HUES48 (cell line): ENCODE measurements at regions not wholly inside any gene's neighbourhood (a gene's known extent, or its start where the extent isn't known, plus 50 kb on each side); places are given as distances from the start of the nearest gene placed in this dataset.

Source experiments
- H3K27ac ChIP-seq: one replicate; pipeline ENCODE4 v1.7.0; 2013; ENCODE audit warnings: low read depth, low read length, inconsistent platforms
- H3K27me3 ChIP-seq: 2 replicates; pipeline ENCODE4 v1.6.1; 2013; ENCODE audit warnings: mild to moderate bottlenecking, low read length; ENCODE audit not compliant: control insufficient read depth, insufficient read depth
- H3K36me3 ChIP-seq: 2 replicates; pipeline ENCODE4 v1.6.1; 2013; ENCODE audit warnings: low read length; ENCODE audit not compliant: control insufficient read depth, insufficient read depth
- H3K4me1 ChIP-seq: 2 replicates; pipeline ENCODE4 v1.6.1; 2013; ENCODE audit warnings: mild to moderate bottlenecking, low read length; ENCODE audit not compliant: control insufficient read depth, insufficient read depth
- H3K4me3 ChIP-seq: 2 replicates; pipeline ENCODE4 v1.5.1; 2013; ENCODE audit warnings: mild to moderate bottlenecking, low read depth, low read length
- H3K9ac ChIP-seq: 2 replicates; pipeline ENCODE4 v1.6.1; 2013; ENCODE audit warnings: mild to moderate bottlenecking, low read depth, low read length, moderate library complexity
- H3K9me3 ChIP-seq: 2 replicates; pipeline ENCODE4 v1.6.1; 2013; ENCODE audit warnings: low read length; ENCODE audit not compliant: control insufficient read depth, insufficient read depth

DNA sequence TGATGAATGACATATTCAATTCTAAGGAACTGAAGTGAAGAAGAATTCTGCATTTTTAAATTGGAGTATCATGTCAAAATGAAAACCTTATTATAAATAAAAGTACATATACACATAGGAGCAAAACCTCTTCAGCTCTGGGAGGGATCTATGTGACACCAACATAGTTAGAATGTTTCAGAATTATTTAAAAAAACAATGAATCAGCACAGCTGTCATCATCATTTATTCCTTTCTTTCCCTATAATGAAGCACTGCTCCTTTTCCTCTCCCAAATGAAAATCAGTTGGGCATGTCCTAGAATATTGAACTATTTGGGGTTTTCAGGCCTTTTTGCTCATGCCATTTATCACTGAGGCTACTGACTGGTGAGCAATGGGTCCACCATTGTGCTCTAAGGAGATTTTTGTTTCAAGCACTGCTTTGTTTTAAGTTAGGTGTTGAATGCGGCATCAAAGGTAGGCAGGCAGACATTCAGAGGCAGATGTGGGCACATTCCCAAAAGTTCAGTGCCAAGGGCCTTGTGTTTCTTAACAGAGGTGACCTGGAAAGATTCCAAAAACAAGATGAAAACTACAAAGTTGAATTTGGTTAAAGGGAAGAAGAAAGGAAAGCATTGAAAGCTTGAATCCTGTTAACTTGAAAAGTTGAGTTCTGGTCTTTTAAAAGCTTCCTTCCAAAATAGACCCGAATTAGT is 126.4 kb upstream of the ADAMTSL1 start:
- no peak overlapping the region for H3K4me3 ChIP-seq
- H3K9ac ChIP-seq = no peak overlapping the region
- H3K36me3 ChIP-seq = no peaks in the 10 kb centered on the region
- no peak overlapping the region for H3K27ac ChIP-seq
- H3K9me3 ChIP-seq = no peaks in the 10 kb centered on the region
- H3K4me1 ChIP-seq = no peaks in the 10 kb centered on the region
- no peaks in the 10 kb centered on the region for H3K27me3 ChIP-seq

- Histone ChIP-seq H3K27ac (no peak overlapping the region), H3K4me1 (no peaks in the 10 kb centered on the region), H3K4me3 (no peak overlapping the region), H3K9me3 (no peaks in the 10 kb centered on the region), H3K27me3 (no peaks in the 10 kb centered on the region), H3K9ac (no peak overlapping the region), H3K36me3 (no peaks in the 10 kb centered on the region)
These were observed 125.9 kb upstream of the ADAMTSL1 start for GRCh38 chr9:18348083-18348475.

- Histone ChIP-seq H3K4me3 (no peak overlapping the region), H3K27me3 (no peaks in the 10 kb centered on the region)
These were observed 124.4 kb upstream of the ADAMTSL1 start for GRCh38 chr9:18349530-18349929.

DNA sequence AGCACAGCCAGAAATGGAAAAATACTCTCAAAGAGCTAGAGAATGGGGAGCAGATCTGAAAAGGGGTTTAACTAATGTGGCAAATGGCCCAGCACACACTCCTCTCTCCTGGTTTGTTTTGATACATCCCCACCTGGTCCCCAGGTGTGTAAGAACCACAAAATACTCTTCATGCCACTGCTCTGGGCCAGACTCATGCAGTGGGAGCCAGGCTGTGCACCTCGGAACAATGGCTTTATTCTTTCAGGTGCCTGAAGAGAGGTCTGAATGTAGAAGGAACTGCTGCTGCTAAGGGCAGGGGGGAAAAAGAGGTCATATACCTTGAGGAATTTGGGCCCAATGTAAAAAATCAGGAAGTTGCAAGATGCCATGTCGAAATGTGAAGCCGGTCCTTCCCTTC is 123.9 kb upstream of the ADAMTSL1 start:
- no peaks in the 10 kb centered on the region for H3K27me3 ChIP-seq
- H3K4me1 ChIP-seq = no peaks in the 10 kb centered on the region
- no peaks in the 10 kb centered on the region for H3K36me3 ChIP-seq
- no peak overlapping the region for H3K27ac ChIP-seq
- no peaks in the 10 kb centered on the region for H3K9me3 ChIP-seq
- H3K9ac ChIP-seq = no peak overlapping the region
- no peak overlapping the region for H3K4me3 ChIP-seq

More at GRCh38 chr9:18349530-18349929, 124.4 kb upstream of the ADAMTSL1 start:
- H3K27ac ChIP-seq = no peak overlapping the region
- no peaks in the 10 kb centered on the region for H3K36me3 ChIP-seq
- H3K9me3 ChIP-seq = no peaks in the 10 kb centered on the region
- H3K4me1 ChIP-seq = no peaks in the 10 kb centered on the region
- H3K9ac ChIP-seq = no peak overlapping the region

GRCh38 chr9:18350995-18351595 is 122.9 kb upstream of the ADAMTSL1 start:
- no peak overlapping the region for H3K9ac ChIP-seq

GRCh38 chr9:18352711-18353110 is 121.2 kb upstream of the ADAMTSL1 start:
- no peak overlapping the region for H3K27ac ChIP-seq
- H3K9me3 ChIP-seq = no peaks in the 10 kb centered on the region
- no peak overlapping the region for H3K9ac ChIP-seq
- H3K36me3 ChIP-seq = no peaks in the 10 kb centered on the region
- no peak overlapping the region for H3K4me3 ChIP-seq
- H3K27me3 ChIP-seq = no peaks in the 10 kb centered on the region
- H3K4me1 ChIP-seq = no peaks in the 10 kb centered on the region

More at GRCh38 chr9:18350995-18351595, 122.9 kb upstream of the ADAMTSL1 start:
- Histone ChIP-seq H3K4me1 (no peaks in the 10 kb centered on the region), H3K4me3 (no peak overlapping the region), H3K27ac (no peak overlapping the region), H3K36me3 (no peaks in the 10 kb centered on the region), H3K27me3 (no peaks in the 10 kb centered on the region), H3K9me3 (no peaks in the 10 kb centered on the region)

GRCh38 chr9:18353473-18353872 is 120.5 kb upstream of the ADAMTSL1 start:
- H3K36me3 ChIP-seq = no peaks in the 10 kb centered on the region

DNA sequence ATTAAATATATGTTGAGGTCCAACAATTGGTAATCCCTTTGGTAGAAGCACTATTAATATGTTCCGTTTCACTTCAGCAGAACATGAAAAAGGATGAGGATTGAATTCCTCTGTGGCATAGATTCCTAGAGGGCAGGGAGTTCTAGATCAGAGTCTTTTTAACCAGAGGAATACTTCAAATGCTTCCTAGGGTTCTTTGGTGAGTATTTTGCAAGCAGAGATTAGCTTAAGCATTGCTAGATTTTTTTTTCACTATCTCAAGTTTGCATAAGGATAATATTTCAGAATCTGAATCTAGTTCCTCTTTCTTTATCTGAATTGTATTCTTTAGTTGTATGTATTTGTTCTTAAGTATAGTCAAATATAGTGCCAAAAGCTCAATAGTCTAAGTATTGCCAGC is 116.6 kb upstream of the ADAMTSL1 start:
- Histone ChIP-seq H3K36me3 (no peaks in the 10 kb centered on the region), H3K27ac (no peak overlapping the region), H3K4me3 (no peak overlapping the region), H3K9ac (no peak overlapping the region), H3K9me3 (no peaks in the 10 kb centered on the region), H3K4me1 (no peaks in the 10 kb centered on the region), H3K27me3 (no peaks in the 10 kb centered on the region)

More at GRCh38 chr9:18353473-18353872, 120.5 kb upstream of the ADAMTSL1 start:
- H3K9me3 ChIP-seq = no peaks in the 10 kb centered on the region
- H3K4me1 ChIP-seq = no peaks in the 10 kb centered on the region
- no peak overlapping the region for H3K4me3 ChIP-seq
- H3K9ac ChIP-seq = no peak overlapping the region
- no peaks in the 10 kb centered on the region for H3K27me3 ChIP-seq
- H3K27ac ChIP-seq = no peak overlapping the region

- H3K27me3 ChIP-seq = no peaks in the 10 kb centered on the region
These were observed 115.6 kb upstream of the ADAMTSL1 start for GRCh38 chr9:18358325-18358724.

DNA sequence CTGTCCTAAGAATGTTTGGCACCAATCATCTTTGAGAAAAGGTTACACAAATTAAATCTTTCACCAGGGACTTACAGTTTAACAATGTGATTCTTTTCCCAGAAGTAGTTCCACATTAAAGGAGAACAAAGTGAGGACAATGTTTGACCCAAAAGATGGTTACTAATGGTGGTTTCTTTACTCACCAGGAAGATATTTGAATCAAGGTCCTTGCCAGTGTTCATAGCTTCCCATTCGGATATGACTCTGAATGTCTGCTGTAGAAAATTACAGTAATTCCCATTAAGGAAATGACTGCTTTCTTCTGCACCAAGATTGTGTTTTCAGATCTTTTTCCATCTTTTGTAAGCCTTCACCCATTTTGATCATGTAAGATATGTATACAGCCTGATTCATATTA is 114.6 kb upstream of the ADAMTSL1 start:
- Histone ChIP-seq H3K27ac (no peak overlapping the region), H3K36me3 (no peaks in the 10 kb centered on the region), H3K9me3 (no peaks in the 10 kb centered on the region), H3K4me3 (no peak overlapping the region), H3K4me1 (no peaks in the 10 kb centered on the region), H3K27me3 (no peaks in the 10 kb centered on the region), H3K9ac (no peak overlapping the region)

More at GRCh38 chr9:18358325-18358724, 115.6 kb upstream of the ADAMTSL1 start:
- no peak overlapping the region for H3K27ac ChIP-seq
- no peaks in the 10 kb centered on the region for H3K4me1 ChIP-seq
- no peaks in the 10 kb centered on the region for H3K9me3 ChIP-seq
- H3K36me3 ChIP-seq = no peaks in the 10 kb centered on the region
- H3K4me3 ChIP-seq = no peak overlapping the region
- no peak overlapping the region for H3K9ac ChIP-seq

GRCh38 chr9:18360005-18360404 is 113.9 kb upstream of the ADAMTSL1 start:
- H3K36me3 ChIP-seq = no peaks in the 10 kb centered on the region
- H3K27ac ChIP-seq = no peak overlapping the region
- no peak overlapping the region for H3K9ac ChIP-seq
- no peaks in the 10 kb centered on the region for H3K9me3 ChIP-seq
- no peaks in the 10 kb centered on the region for H3K27me3 ChIP-seq
- H3K4me1 ChIP-seq = no peaks in the 10 kb centered on the region
- H3K4me3 ChIP-seq = no peak overlapping the region
